PC-3 (cell line): ENCODE measurements at regions not wholly inside any gene's neighbourhood (a gene's known extent, or its start where the extent isn't known, plus 50 kb on each side); places are given as distances from the start of the nearest gene placed in this dataset.

Experiments used
- ATAC-seq: fragments of 200-7000 bp; cut with Tn5 transposase; 2 replicates; pipeline ENCODE4 v1.9.1; 2020; ENCODE audit warnings: mild to moderate bottlenecking, moderate library complexity
- BruUV-seq: library from RNA; stranded (reverse); fragments of 400-500 nt; replicated peaks from 2 replicates; lab custom pipeline; 2021; lab: Mats Ljungman, UMichigan
- CTCF ChIA-PET: fragments of 300-600 bp; sonication (Branson Sonifier 250); formaldehyde crosslinking; loops from one replicate; lab custom pipeline; 2022; ENCODE audit warnings: antibody characterized with exemption; lab: Charles Lee
- POLR2A ChIA-PET: fragments of 300-600 bp; sonication (Branson Sonifier 250); formaldehyde crosslinking; loops from one replicate; lab custom pipeline; 2022; ENCODE audit warnings: antibody characterized with exemption; ENCODE audit not compliant: unreplicated experiment; lab: Charles Lee
- DNase-seq: peaks from one replicate; pipeline ENCODE4 v3.0.0-alpha.2; 2015
- H2AFZ ChIP-seq: fragments of 300-600 bp; sonication (generic); 2 replicates; pipeline ENCODE4 v1.6.0; 2016; ENCODE audit warnings: antibody characterized with exemption, low read length
- H3F3A ChIP-seq: fragments of 300-600 bp; sonication (generic); one replicate; pipeline ENCODE4 v1.6.0; 2017; ENCODE audit warnings: antibody characterized with exemption, low read length, control low read depth, mild to moderate bottlenecking; ENCODE audit not compliant: unreplicated experiment
- H3K27ac ChIP-seq: fragments of 300-600 bp; sonication (generic); 2 replicates; pipeline ENCODE4 v1.5.1; 2016; ENCODE audit warnings: mild to moderate bottlenecking, low read length
- H3K27me3 ChIP-seq: fragments of 300-600 bp; sonication (generic); 2 replicates; pipeline ENCODE4 v1.6.1; 2016; ENCODE audit warnings: low read length, mixed read lengths
- H3K36me3 ChIP-seq: fragments of 300-600 bp; sonication (generic); 2 replicates; pipeline ENCODE4 v1.6.1; 2016; ENCODE audit warnings: low read depth, mixed run types, low read length, mixed read lengths
- H3K4me1 ChIP-seq: fragments of 300-600 bp; sonication (generic); 2 replicates; pipeline ENCODE4 v1.5.1; 2016; ENCODE audit warnings: low read length; ENCODE audit not compliant: insufficient read depth
- H3K4me2 ChIP-seq: fragments of 300-600 bp; sonication (generic); 2 replicates; pipeline ENCODE4 v1.6.0; 2016; ENCODE audit warnings: low read length
- H3K4me3 ChIP-seq: fragments of 300-600 bp; sonication (generic); 2 replicates; pipeline ENCODE4 v1.5.1; 2016; ENCODE audit warnings: mild to moderate bottlenecking, low read length, mixed read lengths
- H3K79me2 ChIP-seq: fragments of 300-600 bp; sonication (generic); 2 replicates; pipeline ENCODE4 v1.6.1; 2017; ENCODE audit warnings: low read length, mixed read lengths
- H3K9ac ChIP-seq: fragments of 300-600 bp; sonication (generic); 2 replicates; pipeline ENCODE4 v1.6.0; 2016; ENCODE audit warnings: mild to moderate bottlenecking, low read length
- H3K9me2 ChIP-seq: fragments of 300-600 bp; sonication (generic); replicated peaks from 2 replicates; pipeline ENCODE4 v1.6.1; 2016; ENCODE audit warnings: mixed run types, low read length, mixed read lengths
- H3K9me3 ChIP-seq: fragments of 300-600 bp; sonication (generic); 2 replicates; pipeline ENCODE4 v1.6.1; 2016; ENCODE audit warnings: low read length, mixed read lengths
- H4K20me1 ChIP-seq: fragments of 300-600 bp; sonication (generic); 2 replicates; pipeline ENCODE4 v1.6.1; 2016; ENCODE audit warnings: low read length, mixed read lengths
- CTCF ChIP-seq: fragments of 300-600 bp; sonication (generic); conservative IDR thresholded peaks from 2 replicates; pipeline ENCODE4 v1.5.1; 2017; ENCODE audit warnings: antibody characterized with exemption, low read depth, mild to moderate bottlenecking, low read length
- EZH2 ChIP-seq: fragments of 300-600 bp; sonication (generic); IDR thresholded peaks from one replicate; pipeline ENCODE4 v1.6.1; 2017; ENCODE audit warnings: antibody characterized with exemption, mild to moderate bottlenecking, low read length; ENCODE audit not compliant: unreplicated experiment
- EZH2phosphoT487 ChIP-seq: fragments of 300-600 bp; sonication (generic); IDR thresholded peaks from 2 replicates; pipeline ENCODE4 v1.6.1; 2018; ENCODE audit warnings: mild to moderate bottlenecking, antibody characterized with exemption, low read length, borderline replicate concordance
- intact Hi-C: fragments of 100-400 bp; cut with micrococcal nuclease; formaldehyde crosslinking; loops from 2 replicates; pipeline ENCODE4 v1.9.0; 2023

GRCh38 chr18:60656553-60656952, 284.0 kb upstream of the MC4R start:
- H3K9me2 ChIP-seq, result no peaks in the 10 kb centered on the region
- H2AFZ ChIP-seq, result no peak overlapping the region
- H3K4me2 ChIP-seq, result no peak overlapping the region
- BruUV-seq, result no TSS peak
- DNase-seq (no peak), ATAC-seq (no peak)
- H3K9ac ChIP-seq, result no peak overlapping the region
- no peaks in the 10 kb centered on the region for H3K4me1 ChIP-seq
- H3K27ac ChIP-seq, result no peak overlapping the region
- TF ChIP-seq EZH2phosphoT487 (no peak), EZH2 (no peak), CTCF (no peak)
- H3K79me2 ChIP-seq, result no peaks in the 10 kb centered on the region
- no peaks in the 10 kb centered on the region for H4K20me1 ChIP-seq
- peaks cover 5% of the 10 kb centered on the region; the same call in 1 of the 2 replicates for H3K27me3 ChIP-seq
- no peaks in the 10 kb centered on the region for H3F3A ChIP-seq
- no peak overlapping the region for H3K4me3 ChIP-seq
- no peaks in the 10 kb centered on the region for H3K36me3 ChIP-seq
- POLR2A ChIA-PET, result no interaction called here
- intact Hi-C loops, result no loop called here
- CTCF ChIA-PET, result no interaction called here
- no peaks in the 10 kb centered on the region for H3K9me3 ChIP-seq

- Histone ChIP-seq H2AFZ (no peak overlapping the region), H3K79me2 (no peaks in the 10 kb centered on the region), H3K4me2 (no peak overlapping the region), H3K9me2 (no peaks in the 10 kb centered on the region), H3K27ac (no peak overlapping the region), H3K4me3 (no peak overlapping the region), H3K9me3 (no peaks in the 10 kb centered on the region), H3K27me3 (no peaks in the 10 kb centered on the region), H3F3A (no peaks in the 10 kb centered on the region), H3K36me3 (no peaks in the 10 kb centered on the region), H3K9ac (no peak overlapping the region), H4K20me1 (no peaks in the 10 kb centered on the region), H3K4me1 (peaks cover 3% of the 10 kb centered on the region; the same call in 1 of the 2 replicates)
- no peak for ATAC-seq
- ChIA-PET CTCF (no interaction called here), POLR2A (no interaction called here)
- intact Hi-C loops, result no loop called here
- no TSS peak for BruUV-seq
- TF ChIP-seq EZH2, result no peak
- no peak for TF ChIP-seq CTCF
- no peak for TF ChIP-seq EZH2phosphoT487
- DNase-seq, result no peak
Measured at GRCh38 chr18:60662491-60662890, 289.9 kb upstream of the MC4R start.

DNA sequence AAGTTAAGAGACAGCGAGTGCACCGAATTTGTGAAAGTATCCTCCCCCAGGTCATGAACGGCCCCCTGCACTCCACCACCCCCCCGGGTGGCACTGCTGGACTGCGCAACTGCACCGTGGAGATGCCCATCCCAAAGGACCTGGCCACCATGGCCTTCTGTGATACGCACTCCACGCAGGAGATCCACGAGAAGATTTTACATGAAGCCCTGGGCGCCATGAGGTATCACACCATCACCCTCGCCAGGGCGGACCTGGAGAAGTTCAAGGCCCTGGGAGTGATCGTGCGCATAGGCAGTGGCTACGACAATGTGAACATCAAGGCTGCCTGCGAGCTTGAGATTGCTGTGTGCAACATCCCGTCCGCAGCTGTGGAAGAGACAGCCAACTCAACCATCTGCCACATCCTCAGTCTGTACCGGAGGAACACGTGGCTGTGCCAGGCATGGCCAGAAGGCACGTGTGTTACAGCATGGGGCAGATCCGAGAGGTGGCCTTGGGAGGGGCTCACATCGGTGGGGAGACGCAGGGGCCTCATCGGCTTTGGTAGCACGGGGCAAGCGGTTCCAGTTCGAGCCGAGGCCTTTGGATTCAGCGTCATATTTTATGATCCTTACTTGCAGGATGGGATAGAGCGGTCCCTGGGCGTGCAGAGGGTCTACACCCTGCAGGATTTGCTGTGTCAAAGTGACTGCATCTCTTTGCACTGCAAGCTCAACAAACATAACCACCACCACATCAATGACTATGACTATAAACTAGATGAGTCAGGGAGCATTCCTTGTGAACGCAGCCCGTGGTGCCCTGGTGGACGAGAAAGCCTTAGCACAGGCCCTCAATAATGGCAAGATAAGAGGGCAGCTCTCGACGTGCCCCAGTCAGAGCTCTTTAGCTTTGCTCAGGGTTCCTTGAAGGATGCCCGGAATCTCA, 290.8 kb upstream of the MC4R start:
- no peaks in the 10 kb centered on the region for H3F3A ChIP-seq
- no TSS peak for BruUV-seq
- ChIA-PET POLR2A (no interaction called here), CTCF (no interaction called here)
- intact Hi-C loops, result loop anchor here (1.0 kb wide), 1 partner anchor 30 kb away; no protein-coding TSS in a partner anchor
- H3K79me2 ChIP-seq, result no peaks in the 10 kb centered on the region
- H3K4me3 ChIP-seq, result no peak overlapping the region
- no peak overlapping the region for H3K4me2 ChIP-seq
- H4K20me1 ChIP-seq, result no peaks in the 10 kb centered on the region
- H3K9me2 ChIP-seq, result no peaks in the 10 kb centered on the region
- H3K9ac ChIP-seq, result no peak overlapping the region
- DNase-seq (peak; percentile 75), ATAC-seq (peak; percentile 94)
- H3K9me3 ChIP-seq, result no peaks in the 10 kb centered on the region
- TF ChIP-seq EZH2 (no peak), EZH2phosphoT487 (no peak), CTCF (0 out of 2 replicates have a peak, but pooled peaks have one; percentile 15)
- no peaks in the 10 kb centered on the region for H3K36me3 ChIP-seq
- no peaks in the 10 kb centered on the region for H3K27me3 ChIP-seq
- H3K4me1 ChIP-seq, result peaks cover 3% of the 10 kb centered on the region; the same call in 1 of the 2 replicates
- no peak overlapping the region for H3K27ac ChIP-seq
- no peak overlapping the region for H2AFZ ChIP-seq
